H1 (cell line): ENCODE measurements at regions not wholly inside any gene's neighbourhood (a gene's known extent, or its start where the extent isn't known, plus 50 kb on each side); places are given as distances from the start of the nearest gene placed in this dataset.

Experiments used
- CTCF ChIA-PET: fragments of 300-600 bp; sonication (Branson Sonifier 250); formaldehyde crosslinking; loops from one replicate; lab custom pipeline; 2021; ENCODE audit not compliant: partially characterized antibody; lab: Charles Lee
- POLR2A ChIA-PET: fragments of 300-600 bp; sonication (Branson Sonifier 250); formaldehyde crosslinking; loops from one replicate; lab custom pipeline; 2021; ENCODE audit warnings: inconsistent platforms; ENCODE audit not compliant: partially characterized antibody; lab: Charles Lee
- DNase-seq, 2 experiments: peaks; one replicate each; pipeline versions ENCODE4 v3.0.0 to v3.0.0-alpha.2; 2010 to 2022; ENCODE audit warnings: low spot score in 2 of 2, low read depth in 1 of 2, mixed read lengths in 1 of 2
- FAIRE-seq: peaks from 2 replicates; lab custom pipeline; 2011; peaks lifted over from hg19 to GRCh38; lab: Jason Lieb, UNC
- H2AFZ ChIP-seq: 2 replicates; pipeline ENCODE4 v1.8.1; 2012; ENCODE audit warnings: low read length, inconsistent platforms
- H2AK5ac ChIP-seq: 2 replicates; pipeline ENCODE4 v1.6.1; 2013; ENCODE audit warnings: low read depth, low read length
- H2BK120ac ChIP-seq: replicated peaks from 2 replicates; pipeline ENCODE3; 2013; ENCODE audit warnings: low read depth, low read length, inconsistent platforms
- H2BK12ac ChIP-seq: 2 replicates; pipeline ENCODE4 v1.6.1; 2013; ENCODE audit warnings: low read depth, low read length
- H2BK15ac ChIP-seq: 2 replicates; pipeline ENCODE4 v1.6.1; 2013; ENCODE audit warnings: low read length
- H2BK20ac ChIP-seq: 2 replicates; pipeline ENCODE4 v1.6.1; 2013; ENCODE audit warnings: low read length
- H2BK5ac ChIP-seq: 2 replicates; pipeline ENCODE4 v1.6.1; 2013; ENCODE audit warnings: low read depth, low read length
- H3K14ac ChIP-seq: 2 replicates; pipeline ENCODE4 v1.6.1; 2013; ENCODE audit warnings: inconsistent platforms; ENCODE audit not compliant: insufficient read length
- H3K18ac ChIP-seq: 2 replicates; pipeline ENCODE4 v1.6.1; 2013; ENCODE audit warnings: low read length; ENCODE audit errors: extremely low read depth
- H3K23ac ChIP-seq: 2 replicates; pipeline ENCODE4 v1.6.1; 2013; ENCODE audit warnings: inconsistent platforms; ENCODE audit not compliant: insufficient read length
- H3K23me2 ChIP-seq: 2 replicates; pipeline ENCODE4 v1.6.1; 2013; ENCODE audit warnings: low read depth, low read length
- H3K27ac ChIP-seq: 2 replicates; pipeline ENCODE4 v1.6.1; 2011; ENCODE audit warnings: low read depth, low read length, inconsistent platforms
- H3K27me3 ChIP-seq, 4 experiments: replicated peaks in 1 of 4; 1 replicate in 1 of 4; 2 replicates in 3 of 4; pipeline versions ENCODE4 v1.6.1 to v1.8.1; 2011 to 2013; ENCODE audit warnings: low read length in 3 of 4, mild to moderate bottlenecking in 3 of 4, inconsistent platforms in 2 of 4, mixed read lengths in 2 of 4, moderate library complexity in 1 of 4; ENCODE audit not compliant: control insufficient read depth in 3 of 4, insufficient read depth in 3 of 4; ENCODE audit errors: extremely low read depth in 1 of 4
- H3K36me3 ChIP-seq, 4 experiments: 2 replicates each; pipeline versions ENCODE4 v1.6.1 to v1.8.1; 2011 to 2013; ENCODE audit warnings: mild to moderate bottlenecking in 4 of 4, low read length in 3 of 4, moderate library complexity in 2 of 4, control low read depth in 1 of 4, inconsistent platforms in 1 of 4; ENCODE audit not compliant: insufficient read depth in 4 of 4, control insufficient read depth in 2 of 4
- H3K4ac ChIP-seq: replicated peaks from 2 replicates; pipeline ENCODE3; 2013; ENCODE audit warnings: low read length, low read depth, mixed read lengths, inconsistent platforms; ENCODE audit not compliant: insufficient read length
- H3K4me1 ChIP-seq, 4 experiments: replicated peaks in 1 of 4; 1 replicate in 1 of 4; 2 replicates in 3 of 4; pipeline versions ENCODE4 v1.6.1 to v1.8.1; 2011 to 2013; ENCODE audit warnings: low read length in 3 of 4, inconsistent platforms in 2 of 4, mixed read lengths in 1 of 4; ENCODE audit not compliant: insufficient read depth in 4 of 4, control insufficient read depth in 3 of 4
- H3K4me2 ChIP-seq, 2 experiments: 2 replicates each; pipeline versions ENCODE4 v1.6.1 to v1.8.1; 2011 to 2013; ENCODE audit warnings: low read depth in 2 of 2, low read length in 2 of 2, control low read depth in 1 of 2, inconsistent platforms in 1 of 2, mild to moderate bottlenecking in 1 of 2; ENCODE audit not compliant: insufficient read depth in 1 of 2
- H3K4me3 ChIP-seq, 4 experiments: fragments of 200-600, 300-600 bp in 1 of 4; sonication (generic), shearing (Covaris generic), sonication (Bioruptor Twin) in 1 of 4; 2 replicates each; pipeline versions ENCODE4 v1.5.1 to v1.8.1; 2011 to 2016; ENCODE audit warnings: low read length in 4 of 4, low read depth in 3 of 4, control low read depth in 2 of 4, inconsistent platforms in 2 of 4, mild to moderate bottlenecking in 2 of 4, mixed read lengths in 1 of 4, moderate library complexity in 1 of 4; ENCODE audit not compliant: insufficient read depth in 2 of 4; ENCODE audit errors: extremely low read depth in 1 of 4
- H3K56ac ChIP-seq: replicated peaks from 2 replicates; pipeline ENCODE3; 2013; ENCODE audit warnings: low read depth, mild to moderate bottlenecking, mixed read lengths, low read length, inconsistent platforms; ENCODE audit not compliant: insufficient read length
- H3K79me1 ChIP-seq: 2 replicates; pipeline ENCODE4 v1.6.1; 2013; ENCODE audit warnings: low read depth, low read length, control low read depth
- H3K79me2 ChIP-seq, 2 experiments: 2 replicates each; pipeline versions ENCODE4 v1.6.1 to v1.8.1; 2012 to 2013; ENCODE audit warnings: low read length in 2 of 2, mild to moderate bottlenecking in 2 of 2, inconsistent platforms in 1 of 2; ENCODE audit not compliant: insufficient read depth in 2 of 2, control insufficient read depth in 1 of 2
- H3K9ac ChIP-seq, 4 experiments: replicated peaks in 1 of 4; 1 replicate in 1 of 4; 2 replicates in 3 of 4; pipeline versions ENCODE4 v1.6.1 to v1.8.1; 2011 to 2013; ENCODE audit warnings: low read depth in 3 of 4, low read length in 3 of 4, control low read depth in 2 of 4, mild to moderate bottlenecking in 2 of 4, moderate library complexity in 2 of 4, inconsistent platforms in 1 of 4; ENCODE audit errors: extremely low read depth in 1 of 4
- H3K9me3 ChIP-seq, 2 experiments: 2 replicates each; pipeline versions ENCODE4 v1.6.1 to v1.8.1; 2012 to 2013; ENCODE audit warnings: mild to moderate bottlenecking in 2 of 2, moderate library complexity in 2 of 2, control low read depth in 1 of 2, inconsistent platforms in 1 of 2, low read depth in 1 of 2, low read length in 1 of 2, mixed read lengths in 1 of 2; ENCODE audit not compliant: insufficient read depth in 2 of 2
- H4K20me1 ChIP-seq, 2 experiments: replicated peaks in 1 of 2; 2 replicates each; pipeline versions ENCODE3 to v1.8.1; 2011 to 2013; ENCODE audit warnings: inconsistent platforms in 2 of 2, low read length in 2 of 2, mild to moderate bottlenecking in 1 of 2; ENCODE audit not compliant: insufficient read depth in 2 of 2, control insufficient read depth in 1 of 2
- H4K5ac ChIP-seq: 2 replicates; pipeline ENCODE4 v1.6.1; 2013; ENCODE audit warnings: low read length, low read depth, mixed read lengths, inconsistent platforms; ENCODE audit not compliant: insufficient read length
- H4K8ac ChIP-seq: 2 replicates; pipeline ENCODE4 v1.8.0; 2013; ENCODE audit warnings: mild to moderate bottlenecking, moderate library complexity, low read length, inconsistent platforms; ENCODE audit not compliant: insufficient read depth; ENCODE audit errors: extremely low read depth
- H4K91ac ChIP-seq: replicated peaks from 2 replicates; pipeline ENCODE3; 2013; ENCODE audit warnings: low read length, mixed read lengths, inconsistent platforms; ENCODE audit not compliant: insufficient read length
- CEBPB ChIP-seq: IDR thresholded peaks from 2 replicates; pipeline ENCODE4 v1.6.1; 2012; ENCODE audit warnings: low read depth, low read length
- PHF8 ChIP-seq: fragments of 200-600 bp; sonication (generic); conservative IDR thresholded peaks from 2 replicates; pipeline ENCODE4 v1.7.1; 2012; ENCODE audit warnings: low read depth, mild to moderate bottlenecking, inconsistent platforms, low read length, moderate library complexity
- TAF7 ChIP-seq: optimal IDR thresholded peaks from 2 replicates; pipeline ENCODE3; 2011; ENCODE audit warnings: low read depth, mild to moderate bottlenecking, inconsistent platforms, low read length, moderate library complexity, borderline replicate concordance

- Histone ChIP-seq H4K8ac (no peak overlapping the region), H4K20me1 (no peaks in the 10 kb centered on the region), H3K4me1 (no peaks in the 10 kb centered on the region; a peak in 1 of 7 replicates), H3K4ac (no peak overlapping the region), H2AK5ac (no peak overlapping the region), H3K79me1 (no peaks in the 10 kb centered on the region), H3K79me2 (no peaks in the 10 kb centered on the region), H3K18ac (no peak overlapping the region), H3K4me2 (no peak overlapping the region), H3K27ac (no peak overlapping the region), H3K27me3 (no peaks in the 10 kb centered on the region), H2BK120ac (no peak overlapping the region), H4K91ac (no peak overlapping the region), H3K56ac (no peak overlapping the region), H2AFZ (no peak overlapping the region), H3K23ac (no peak overlapping the region), H3K23me2 (no peaks in the 10 kb centered on the region), H3K36me3 (no peaks in the 10 kb centered on the region), H4K5ac (no peak overlapping the region), H2BK12ac (no peak overlapping the region), H3K14ac (no peak overlapping the region), H3K4me3 (no peak overlapping the region), H2BK15ac (no peak overlapping the region), H2BK5ac (no peak overlapping the region), H3K9ac (no peak overlapping the region), H2BK20ac (no peak overlapping the region), H3K9me3 (peaks cover 0 to 5% of the 10 kb centered on the region in 2 experiments; a peak in 1 of 4 replicates)
- TF ChIP-seq TAF7 (no peak), PHF8 (no peak), CEBPB (no peak)
- ChIA-PET CTCF (interaction anchor here (0.7 kb wide), 1 partner anchor 344 kb away, joined by 3 read pairs; no protein-coding TSS in a partner anchor), POLR2A (no interaction called here)
- no peak for DNase-seq
- no peak for FAIRE-seq
Measured at GRCh38 chr11:23884341-23884740, 612.5 kb upstream of the LUZP2 start.
